GM23338 (cell line): ENCODE measurements at regions not wholly inside any gene's neighbourhood (a gene's known extent, or its start where the extent isn't known, plus 50 kb on each side); places are given as distances from the start of the nearest gene placed in this dataset.

Source experiments
- CREB1 ChIP-seq: fragments of 250-450 bp; sonication (Bioruptor Pico); IDR thresholded peaks from 2 replicates; pipeline ENCODE4 v1.5.0; 2020; ENCODE audit warnings: low read depth, mild to moderate bottlenecking, moderate library complexity
- EZH2 ChIP-seq: fragments of 200-600 bp; sonication (generic); IDR thresholded peaks from one replicate; pipeline ENCODE4 v1.8.0; 2017; ENCODE audit warnings: antibody characterized with exemption, mild to moderate bottlenecking, low read depth; ENCODE audit not compliant: unreplicated experiment
- EZH2phosphoT487 ChIP-seq: fragments of 200-600 bp; sonication (generic); IDR thresholded peaks from one replicate; pipeline ENCODE4 v1.8.1; 2018; ENCODE audit warnings: antibody characterized with exemption; ENCODE audit not compliant: unreplicated experiment
- NANOG ChIP-seq: IDR thresholded peaks from 2 replicates; pipeline ENCODE4 v1.6.1; 2016; ENCODE audit warnings: antibody characterized with exemption, borderline replicate concordance
- POLR2AphosphoS5 ChIP-seq: IDR thresholded peaks from 2 replicates; pipeline ENCODE4 v1.6.1; 2016; ENCODE audit warnings: antibody characterized with exemption, low read depth
- ZNF331 ChIP-seq: fragments of 250-450 bp; sonication (Bioruptor Pico); IDR thresholded peaks from 2 replicates; pipeline ENCODE4 v1.5.0; 2020; ENCODE audit warnings: low read depth, mild to moderate bottlenecking, moderate library complexity
- TF ChIP-seq, protein P1 (sequence below), 2 experiments: fragments of 200-600 bp in 1 of 2; sonication (generic) in 1 of 2; conservative IDR thresholded peaks; 2 replicates each; pipeline versions ENCODE4 v1.5.1 to v1.6.1; 2016 to 2017; ENCODE audit warnings: antibody characterized with exemption in 2 of 2, low read depth in 2 of 2, mild to moderate bottlenecking in 2 of 2, moderate library complexity in 1 of 2
- TF ChIP-seq, protein P2 (sequence below): IDR thresholded peaks from one replicate; pipeline ENCODE4 v1.6.1; 2018; ENCODE audit warnings: antibody characterized with exemption; ENCODE audit not compliant: unreplicated experiment
- TF ChIP-seq, protein P3 (sequence below): IDR thresholded peaks from 2 replicates; pipeline ENCODE4 v1.6.1; 2016; ENCODE audit warnings: antibody characterized with exemption
- TF ChIP-seq, protein P4 (sequence below): fragments of 250-450 bp; sonication (Bioruptor Pico); IDR thresholded peaks from 2 replicates; pipeline ENCODE4 v1.5.0; 2020; ENCODE audit warnings: mild to moderate bottlenecking, moderate library complexity

DNA sequence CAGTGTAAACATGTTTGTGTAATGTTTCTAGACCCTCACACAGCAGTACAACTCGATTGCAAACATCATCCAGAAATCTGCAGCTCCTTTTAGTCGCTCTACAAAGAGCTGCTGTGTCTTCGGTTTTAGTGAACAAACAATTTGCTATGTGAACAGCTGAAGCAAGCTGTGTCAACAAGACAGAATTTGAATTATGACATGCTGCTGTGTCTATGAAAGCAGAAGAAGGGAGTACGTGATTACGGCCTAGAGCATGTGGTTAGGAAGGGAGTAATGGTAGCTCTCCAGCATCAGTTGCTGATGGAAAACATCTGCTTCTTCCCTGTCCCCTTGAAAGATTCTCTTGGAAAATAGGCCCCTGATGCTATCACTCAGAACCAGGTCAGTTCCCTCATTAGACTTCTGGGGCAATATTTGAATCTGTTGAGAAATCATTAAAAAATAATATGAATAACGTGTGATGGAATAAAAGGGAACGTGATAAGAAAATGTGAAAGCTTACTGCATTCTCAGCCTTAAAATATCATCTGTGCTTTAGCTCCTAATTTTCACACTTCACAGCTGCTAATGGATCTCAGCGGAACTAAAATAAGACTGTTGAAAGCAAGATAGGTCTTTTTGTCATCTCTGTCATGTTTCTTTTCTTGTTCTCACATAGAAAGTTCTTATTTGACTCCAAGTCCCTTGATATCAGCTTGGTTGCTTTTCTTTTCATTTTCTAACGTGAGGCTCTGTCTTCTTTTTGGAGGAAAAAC lies 891.5 kb downstream of the ROBO2 start:
- TF ChIP-seq, protein P1, sequence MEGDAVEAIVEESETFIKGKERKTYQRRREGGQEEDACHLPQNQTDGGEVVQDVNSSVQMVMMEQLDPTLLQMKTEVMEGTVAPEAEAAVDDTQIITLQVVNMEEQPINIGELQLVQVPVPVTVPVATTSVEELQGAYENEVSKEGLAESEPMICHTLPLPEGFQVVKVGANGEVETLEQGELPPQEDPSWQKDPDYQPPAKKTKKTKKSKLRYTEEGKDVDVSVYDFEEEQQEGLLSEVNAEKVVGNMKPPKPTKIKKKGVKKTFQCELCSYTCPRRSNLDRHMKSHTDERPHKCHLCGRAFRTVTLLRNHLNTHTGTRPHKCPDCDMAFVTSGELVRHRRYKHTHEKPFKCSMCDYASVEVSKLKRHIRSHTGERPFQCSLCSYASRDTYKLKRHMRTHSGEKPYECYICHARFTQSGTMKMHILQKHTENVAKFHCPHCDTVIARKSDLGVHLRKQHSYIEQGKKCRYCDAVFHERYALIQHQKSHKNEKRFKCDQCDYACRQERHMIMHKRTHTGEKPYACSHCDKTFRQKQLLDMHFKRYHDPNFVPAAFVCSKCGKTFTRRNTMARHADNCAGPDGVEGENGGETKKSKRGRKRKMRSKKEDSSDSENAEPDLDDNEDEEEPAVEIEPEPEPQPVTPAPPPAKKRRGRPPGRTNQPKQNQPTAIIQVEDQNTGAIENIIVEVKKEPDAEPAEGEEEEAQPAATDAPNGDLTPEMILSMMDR (conservative IDR thresholded peaks at IDR 0.05; ENCODE audit: low read depth in 2 of 2), result no peak
- TF ChIP-seq, protein P2, sequence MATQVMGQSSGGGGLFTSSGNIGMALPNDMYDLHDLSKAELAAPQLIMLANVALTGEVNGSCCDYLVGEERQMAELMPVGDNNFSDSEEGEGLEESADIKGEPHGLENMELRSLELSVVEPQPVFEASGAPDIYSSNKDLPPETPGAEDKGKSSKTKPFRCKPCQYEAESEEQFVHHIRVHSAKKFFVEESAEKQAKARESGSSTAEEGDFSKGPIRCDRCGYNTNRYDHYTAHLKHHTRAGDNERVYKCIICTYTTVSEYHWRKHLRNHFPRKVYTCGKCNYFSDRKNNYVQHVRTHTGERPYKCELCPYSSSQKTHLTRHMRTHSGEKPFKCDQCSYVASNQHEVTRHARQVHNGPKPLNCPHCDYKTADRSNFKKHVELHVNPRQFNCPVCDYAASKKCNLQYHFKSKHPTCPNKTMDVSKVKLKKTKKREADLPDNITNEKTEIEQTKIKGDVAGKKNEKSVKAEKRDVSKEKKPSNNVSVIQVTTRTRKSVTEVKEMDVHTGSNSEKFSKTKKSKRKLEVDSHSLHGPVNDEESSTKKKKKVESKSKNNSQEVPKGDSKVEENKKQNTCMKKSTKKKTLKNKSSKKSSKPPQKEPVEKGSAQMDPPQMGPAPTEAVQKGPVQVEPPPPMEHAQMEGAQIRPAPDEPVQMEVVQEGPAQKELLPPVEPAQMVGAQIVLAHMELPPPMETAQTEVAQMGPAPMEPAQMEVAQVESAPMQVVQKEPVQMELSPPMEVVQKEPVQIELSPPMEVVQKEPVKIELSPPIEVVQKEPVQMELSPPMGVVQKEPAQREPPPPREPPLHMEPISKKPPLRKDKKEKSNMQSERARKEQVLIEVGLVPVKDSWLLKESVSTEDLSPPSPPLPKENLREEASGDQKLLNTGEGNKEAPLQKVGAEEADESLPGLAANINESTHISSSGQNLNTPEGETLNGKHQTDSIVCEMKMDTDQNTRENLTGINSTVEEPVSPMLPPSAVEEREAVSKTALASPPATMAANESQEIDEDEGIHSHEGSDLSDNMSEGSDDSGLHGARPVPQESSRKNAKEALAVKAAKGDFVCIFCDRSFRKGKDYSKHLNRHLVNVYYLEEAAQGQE, result no peak
- TF ChIP-seq EZH2, result no peak
- TF ChIP-seq POLR2AphosphoS5, result no peak
- TF ChIP-seq EZH2phosphoT487, result no peak
- TF ChIP-seq, protein P3, sequence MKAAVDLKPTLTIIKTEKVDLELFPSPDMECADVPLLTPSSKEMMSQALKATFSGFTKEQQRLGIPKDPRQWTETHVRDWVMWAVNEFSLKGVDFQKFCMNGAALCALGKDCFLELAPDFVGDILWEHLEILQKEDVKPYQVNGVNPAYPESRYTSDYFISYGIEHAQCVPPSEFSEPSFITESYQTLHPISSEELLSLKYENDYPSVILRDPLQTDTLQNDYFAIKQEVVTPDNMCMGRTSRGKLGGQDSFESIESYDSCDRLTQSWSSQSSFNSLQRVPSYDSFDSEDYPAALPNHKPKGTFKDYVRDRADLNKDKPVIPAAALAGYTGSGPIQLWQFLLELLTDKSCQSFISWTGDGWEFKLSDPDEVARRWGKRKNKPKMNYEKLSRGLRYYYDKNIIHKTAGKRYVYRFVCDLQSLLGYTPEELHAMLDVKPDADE, result no peak
- TF ChIP-seq CREB1 (CRISPR knock-in tag), result no peak
- no peak for TF ChIP-seq ZNF331
- TF ChIP-seq NANOG, result no peak
- TF ChIP-seq, protein P4, sequence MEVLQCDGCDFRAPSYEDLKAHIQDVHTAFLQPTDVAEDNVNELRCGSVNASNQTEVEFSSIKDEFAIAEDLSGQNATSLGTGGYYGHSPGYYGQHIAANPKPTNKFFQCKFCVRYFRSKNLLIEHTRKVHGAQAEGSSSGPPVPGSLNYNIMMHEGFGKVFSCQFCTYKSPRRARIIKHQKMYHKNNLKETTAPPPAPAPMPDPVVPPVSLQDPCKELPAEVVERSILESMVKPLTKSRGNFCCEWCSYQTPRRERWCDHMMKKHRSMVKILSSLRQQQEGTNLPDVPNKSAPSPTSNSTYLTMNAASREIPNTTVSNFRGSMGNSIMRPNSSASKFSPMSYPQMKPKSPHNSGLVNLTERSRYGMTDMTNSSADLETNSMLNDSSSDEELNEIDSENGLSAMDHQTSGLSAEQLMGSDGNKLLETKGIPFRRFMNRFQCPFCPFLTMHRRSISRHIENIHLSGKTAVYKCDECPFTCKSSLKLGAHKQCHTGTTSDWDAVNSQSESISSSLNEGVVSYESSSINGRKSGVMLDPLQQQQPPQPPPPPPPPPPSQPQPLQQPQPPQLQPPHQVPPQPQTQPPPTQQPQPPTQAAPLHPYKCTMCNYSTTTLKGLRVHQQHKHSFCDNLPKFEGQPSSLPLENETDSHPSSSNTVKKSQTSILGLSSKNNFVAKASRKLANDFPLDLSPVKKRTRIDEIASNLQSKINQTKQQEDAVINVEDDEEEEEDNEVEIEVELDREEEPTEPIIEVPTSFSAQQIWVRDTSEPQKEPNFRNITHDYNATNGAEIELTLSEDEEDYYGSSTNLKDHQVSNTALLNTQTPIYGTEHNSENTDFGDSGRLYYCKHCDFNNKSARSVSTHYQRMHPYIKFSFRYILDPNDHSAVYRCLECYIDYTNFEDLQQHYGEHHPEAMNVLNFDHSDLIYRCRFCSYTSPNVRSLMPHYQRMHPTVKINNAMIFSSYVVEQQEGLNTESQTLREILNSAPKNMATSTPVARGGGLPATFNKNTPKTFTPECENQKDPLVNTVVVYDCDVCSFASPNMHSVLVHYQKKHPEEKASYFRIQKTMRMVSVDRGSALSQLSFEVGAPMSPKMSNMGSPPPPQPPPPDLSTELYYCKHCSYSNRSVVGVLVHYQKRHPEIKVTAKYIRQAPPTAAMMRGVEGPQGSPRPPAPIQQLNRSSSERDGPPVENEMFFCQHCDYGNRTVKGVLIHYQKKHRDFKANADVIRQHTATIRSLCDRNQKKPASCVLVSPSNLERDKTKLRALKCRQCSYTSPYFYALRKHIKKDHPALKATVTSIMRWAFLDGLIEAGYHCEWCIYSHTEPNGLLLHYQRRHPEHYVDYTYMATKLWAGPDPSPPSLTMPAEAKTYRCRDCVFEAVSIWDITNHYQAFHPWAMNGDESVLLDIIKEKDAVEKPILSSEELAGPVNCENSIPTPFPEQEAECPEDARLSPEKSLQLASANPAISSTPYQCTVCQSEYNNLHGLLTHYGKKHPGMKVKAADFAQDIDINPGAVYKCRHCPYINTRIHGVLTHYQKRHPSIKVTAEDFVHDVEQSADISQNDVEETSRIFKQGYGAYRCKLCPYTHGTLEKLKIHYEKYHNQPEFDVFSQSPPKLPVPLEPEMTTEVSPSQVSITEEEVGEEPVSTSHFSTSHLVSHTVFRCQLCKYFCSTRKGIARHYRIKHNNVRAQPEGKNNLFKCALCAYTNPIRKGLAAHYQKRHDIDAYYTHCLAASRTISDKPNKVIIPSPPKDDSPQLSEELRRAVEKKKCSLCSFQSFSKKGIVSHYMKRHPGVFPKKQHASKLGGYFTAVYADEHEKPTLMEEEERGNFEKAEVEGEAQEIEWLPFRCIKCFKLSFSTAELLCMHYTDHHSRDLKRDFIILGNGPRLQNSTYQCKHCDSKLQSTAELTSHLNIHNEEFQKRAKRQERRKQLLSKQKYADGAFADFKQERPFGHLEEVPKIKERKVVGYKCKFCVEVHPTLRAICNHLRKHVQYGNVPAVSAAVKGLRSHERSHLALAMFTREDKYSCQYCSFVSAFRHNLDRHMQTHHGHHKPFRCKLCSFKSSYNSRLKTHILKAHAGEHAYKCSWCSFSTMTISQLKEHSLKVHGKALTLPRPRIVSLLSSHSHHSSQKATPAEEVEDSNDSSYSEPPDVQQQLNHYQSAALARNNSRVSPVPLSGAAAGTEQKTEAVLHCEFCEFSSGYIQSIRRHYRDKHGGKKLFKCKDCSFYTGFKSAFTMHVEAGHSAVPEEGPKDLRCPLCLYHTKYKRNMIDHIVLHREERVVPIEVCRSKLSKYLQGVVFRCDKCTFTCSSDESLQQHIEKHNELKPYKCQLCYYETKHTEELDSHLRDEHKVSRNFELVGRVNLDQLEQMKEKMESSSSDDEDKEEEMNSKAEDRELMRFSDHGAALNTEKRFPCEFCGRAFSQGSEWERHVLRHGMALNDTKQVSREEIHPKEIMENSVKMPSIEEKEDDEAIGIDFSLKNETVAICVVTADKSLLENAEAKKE (CRISPR knock-in tag), result no peak
